Caco-2 (cell line): ENCODE measurements at regions not wholly inside any gene's neighbourhood (a gene's known extent, or its start where the extent isn't known, plus 50 kb on each side); places are given as distances from the start of the nearest gene placed in this dataset.

Experiments used
- BruUV-seq: library from RNA; stranded (reverse); fragments of 400-500 nt; replicated peaks from 2 replicates; lab custom pipeline; 2021; lab: Mats Ljungman, UMichigan
- CTCF ChIA-PET: fragments of 300-600 bp; sonication (Branson Sonifier 250); formaldehyde crosslinking; loops from one replicate; lab custom pipeline; 2022; ENCODE audit warnings: antibody characterized with exemption; lab: Charles Lee
- POLR2A ChIA-PET: fragments of 300-600 bp; sonication (Branson Sonifier 250); formaldehyde crosslinking; loops from one replicate; lab custom pipeline; 2022; ENCODE audit warnings: antibody characterized with exemption; lab: Charles Lee
- DNase-seq, 2 experiments: peaks; one replicate each; pipeline versions ENCODE4 v3.0.0 to v3.0.0-alpha.2; 2020 to 2022
- H3K27me3 ChIP-seq: replicated peaks from 2 replicates; pipeline ENCODE4 v1.6.0; 2011; ENCODE audit warnings: low read length; ENCODE audit not compliant: control insufficient read depth, insufficient read depth
- H3K36me3 ChIP-seq: 2 replicates; pipeline ENCODE4 v1.5.1; 2011; ENCODE audit warnings: low read length; ENCODE audit not compliant: control insufficient read depth, insufficient read depth
- H3K4me1 ChIP-seq: fragments of 250-450 bp; sonication (Bioruptor Pico); 2 replicates; pipeline ENCODE4 v1.5.1; 2020; ENCODE audit warnings: mild to moderate bottlenecking
- H3K4me3 ChIP-seq: 2 replicates; pipeline ENCODE4 v1.5.1; 2011; ENCODE audit warnings: low read depth, mild to moderate bottlenecking, control low read depth, low read length
- H3K9me3 ChIP-seq: fragments of 250-450 bp; sonication (Bioruptor Pico); 2 replicates; pipeline ENCODE4 v1.5.1; 2020; ENCODE audit warnings: mild to moderate bottlenecking, moderate library complexity
- H3K27ac Mint-ChIP-seq: one replicate; pipeline ENCODE4 v1.8.0; 2022; ENCODE audit warnings: mixed read lengths; ENCODE audit not compliant: unreplicated experiment
- H3K27me3 Mint-ChIP-seq: one replicate; pipeline ENCODE4 v1.8.0; 2022; ENCODE audit warnings: mixed read lengths; ENCODE audit not compliant: insufficient read depth, unreplicated experiment
- H3K36me3 Mint-ChIP-seq: one replicate; pipeline ENCODE4 v1.8.0; 2022; ENCODE audit warnings: mild to moderate bottlenecking, mixed read lengths; ENCODE audit not compliant: insufficient read depth, unreplicated experiment
- H3K4me1 Mint-ChIP-seq: one replicate; pipeline ENCODE4 v1.8.0; 2022; ENCODE audit warnings: low read depth, mixed read lengths; ENCODE audit not compliant: unreplicated experiment
- H3K4me3 Mint-ChIP-seq: one replicate; pipeline ENCODE4 v1.8.0; 2022; ENCODE audit warnings: mild to moderate bottlenecking, moderate library complexity, mixed read lengths; ENCODE audit not compliant: unreplicated experiment
- H3K9me3 Mint-ChIP-seq: one replicate; pipeline ENCODE4 v1.8.0; 2022; ENCODE audit warnings: mixed read lengths; ENCODE audit not compliant: unreplicated experiment
- intact Hi-C: fragments of 100-400 bp; cut with micrococcal nuclease; formaldehyde crosslinking; loops from one replicate; pipeline ENCODE4 v1.10.0; 2022; ENCODE audit not compliant: unreplicated experiment
- TF ChIP-seq, protein P1 (sequence below), 2 experiments: fragments of 200-600 bp in 1 of 2; IDR thresholded peaks; 1 replicate in 1 of 2; 2 replicates in 1 of 2; pipeline versions ENCODE4 v1.5.1 to v1.8.0; 2011 to 2022; ENCODE audit warnings: antibody characterized with exemption in 1 of 2, control low read depth in 1 of 2, inconsistent platforms in 1 of 2, low read depth in 1 of 2, low read length in 1 of 2, mild to moderate bottlenecking in 1 of 2, moderate library complexity in 1 of 2; ENCODE audit not compliant: insufficient read depth in 1 of 2, severe bottlenecking in 1 of 2, unreplicated experiment in 1 of 2

DNA sequence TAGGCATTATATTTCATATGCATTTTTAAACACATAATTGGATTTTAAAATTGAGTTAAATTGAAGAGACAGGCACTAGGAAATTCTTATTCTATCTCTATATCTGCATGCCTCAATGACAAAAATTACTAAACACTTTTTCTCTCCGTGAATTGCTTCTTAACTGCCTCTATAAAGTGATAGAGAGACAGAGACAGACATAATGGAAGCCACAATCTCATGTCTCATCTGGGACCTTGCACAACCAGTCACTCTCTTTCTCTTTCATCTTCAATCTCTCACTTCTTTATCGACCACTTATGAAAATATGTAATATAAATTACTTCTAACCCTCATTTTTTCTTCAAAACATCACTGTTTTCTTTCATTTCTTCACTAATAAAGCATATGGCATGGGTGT is 238.9 kb upstream of the ZNF804A start:
- POLR2A ChIA-PET: no interaction called here
- Histone ChIP-seq H3K4me3 (no peak overlapping the region), H3K27me3 (no peaks in the 10 kb centered on the region), H3K36me3 (no peaks in the 10 kb centered on the region), H3K4me1 (no peaks in the 10 kb centered on the region), H3K9me3 (no peaks in the 10 kb centered on the region)
- intact Hi-C loops: no loop called here
- TF ChIP-seq, protein P1, sequence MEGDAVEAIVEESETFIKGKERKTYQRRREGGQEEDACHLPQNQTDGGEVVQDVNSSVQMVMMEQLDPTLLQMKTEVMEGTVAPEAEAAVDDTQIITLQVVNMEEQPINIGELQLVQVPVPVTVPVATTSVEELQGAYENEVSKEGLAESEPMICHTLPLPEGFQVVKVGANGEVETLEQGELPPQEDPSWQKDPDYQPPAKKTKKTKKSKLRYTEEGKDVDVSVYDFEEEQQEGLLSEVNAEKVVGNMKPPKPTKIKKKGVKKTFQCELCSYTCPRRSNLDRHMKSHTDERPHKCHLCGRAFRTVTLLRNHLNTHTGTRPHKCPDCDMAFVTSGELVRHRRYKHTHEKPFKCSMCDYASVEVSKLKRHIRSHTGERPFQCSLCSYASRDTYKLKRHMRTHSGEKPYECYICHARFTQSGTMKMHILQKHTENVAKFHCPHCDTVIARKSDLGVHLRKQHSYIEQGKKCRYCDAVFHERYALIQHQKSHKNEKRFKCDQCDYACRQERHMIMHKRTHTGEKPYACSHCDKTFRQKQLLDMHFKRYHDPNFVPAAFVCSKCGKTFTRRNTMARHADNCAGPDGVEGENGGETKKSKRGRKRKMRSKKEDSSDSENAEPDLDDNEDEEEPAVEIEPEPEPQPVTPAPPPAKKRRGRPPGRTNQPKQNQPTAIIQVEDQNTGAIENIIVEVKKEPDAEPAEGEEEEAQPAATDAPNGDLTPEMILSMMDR (IDR thresholded peaks at IDR 0.05; ENCODE audit: insufficient read depth in 1 of 2, low read depth in 1 of 2, low read length in 1 of 2, severe bottlenecking in 1 of 2, unreplicated experiment in 1 of 2): no peak
- peaks cover 3% of the 10 kb centered on the region for H3K27me3 Mint-ChIP-seq
- H3K9me3 Mint-ChIP-seq: no peaks in the 10 kb centered on the region
- no peak overlapping the region for H3K27ac Mint-ChIP-seq
- CTCF ChIA-PET: no interaction called here
- no TSS peak for BruUV-seq
- no peaks in the 10 kb centered on the region for H3K4me1 Mint-ChIP-seq
- no peak overlapping the region for H3K4me3 Mint-ChIP-seq
- H3K36me3 Mint-ChIP-seq: no peaks in the 10 kb centered on the region
- DNase-seq: no peak

DNA sequence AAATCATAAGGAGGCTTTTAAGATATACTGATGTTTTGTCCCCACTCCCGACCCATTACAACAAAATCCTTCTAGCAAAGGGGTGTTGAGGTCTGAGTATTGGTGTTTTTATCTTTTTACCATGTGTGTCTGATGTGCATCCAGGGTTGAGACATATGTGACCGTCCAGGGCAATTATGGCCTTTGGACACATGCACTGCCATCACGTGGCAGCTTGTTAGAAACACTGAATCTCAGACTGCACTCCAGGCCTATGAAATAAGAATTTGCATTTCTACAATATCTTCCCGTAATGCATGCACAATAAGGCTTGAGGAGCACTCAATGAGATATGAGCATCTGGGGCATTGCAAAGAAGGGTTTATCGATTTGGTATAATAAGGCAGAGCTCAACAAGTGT is 235.1 kb upstream of the ZNF804A start:
- intact Hi-C loops: loop anchor here (1.0 kb wide), 1 partner anchor 296 kb away; no protein-coding TSS in a partner anchor
- H3K4me3 ChIP-seq: no peak overlapping the region
- Mint-ChIP-seq H3K4me1 (no peaks in the 10 kb centered on the region), H3K27me3 (peaks cover 3% of the 10 kb centered on the region), H3K9me3 (no peaks in the 10 kb centered on the region), H3K4me3 (no peak overlapping the region), H3K27ac (no peak overlapping the region), H3K36me3 (no peaks in the 10 kb centered on the region)
- H3K9me3 ChIP-seq: no peaks in the 10 kb centered on the region
- ChIA-PET CTCF (no interaction called here), POLR2A (no interaction called here)
- DNase-seq: peak in 1 of 2 experiments; percentile 11
- no peaks in the 10 kb centered on the region for H3K27me3 ChIP-seq
- no peaks in the 10 kb centered on the region for H3K4me1 ChIP-seq
- TF ChIP-seq, protein P1 (IDR thresholded peaks at IDR 0.05; ENCODE audit: insufficient read depth in 1 of 2, low read depth in 1 of 2, low read length in 1 of 2, severe bottlenecking in 1 of 2, unreplicated experiment in 1 of 2): no peak
- H3K36me3 ChIP-seq: no peaks in the 10 kb centered on the region
- no TSS peak for BruUV-seq

DNA sequence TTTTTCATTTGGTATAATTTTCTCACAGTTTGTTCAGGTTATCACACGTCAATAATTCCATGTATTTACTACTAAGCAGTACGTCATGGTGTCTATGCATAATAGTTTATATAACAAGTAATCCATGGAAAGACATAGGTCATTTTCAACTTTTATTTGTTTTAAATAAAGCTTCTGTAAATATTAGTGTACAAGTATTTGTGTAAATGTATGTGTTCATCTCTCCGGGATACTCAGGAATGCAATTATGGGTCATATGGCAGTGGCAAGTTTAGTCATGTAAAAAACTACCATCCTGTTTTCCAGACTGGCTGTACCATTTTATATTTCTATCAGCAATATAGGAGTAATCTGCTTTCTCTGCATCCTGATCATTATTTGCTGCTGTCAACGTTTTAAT is 231.1 kb upstream of the ZNF804A start:
- no peaks in the 10 kb centered on the region for H3K4me1 Mint-ChIP-seq
- H3K9me3 ChIP-seq: no peaks in the 10 kb centered on the region
- TF ChIP-seq, protein P1 (IDR thresholded peaks at IDR 0.05; ENCODE audit: insufficient read depth in 1 of 2, low read depth in 1 of 2, low read length in 1 of 2, severe bottlenecking in 1 of 2, unreplicated experiment in 1 of 2): no peak
- POLR2A ChIA-PET: no interaction called here
- H3K27ac Mint-ChIP-seq: no peak overlapping the region
- H3K36me3 Mint-ChIP-seq: no peaks in the 10 kb centered on the region
- H3K9me3 Mint-ChIP-seq: no peaks in the 10 kb centered on the region
- no peaks in the 10 kb centered on the region for H3K4me1 ChIP-seq
- CTCF ChIA-PET: no interaction called here
- no peak overlapping the region for H3K4me3 Mint-ChIP-seq
- H3K4me3 ChIP-seq: no peak overlapping the region
- no peaks in the 10 kb centered on the region for H3K36me3 ChIP-seq
- intact Hi-C loops: no loop called here
- H3K27me3 Mint-ChIP-seq: no peaks in the 10 kb centered on the region
- H3K27me3 ChIP-seq: no peaks in the 10 kb centered on the region
- BruUV-seq: no TSS peak
- DNase-seq: no peak
